Urinary bladder (tissue), 3 donors: ENCODE measurements at regions not wholly inside any gene's neighbourhood (a gene's known extent, or its start where the extent isn't known, plus 50 kb on each side); places are given as distances from the start of the nearest gene placed in this dataset.

Experiments used
- DNase-seq: peaks from one replicate; pipeline ENCODE4 v3.0.0-alpha.2; 2015; ENCODE audit errors: extremely low spot score
- H3K27ac ChIP-seq: one replicate; pipeline ENCODE4 v1.5.1; 2013; ENCODE audit warnings: low read depth, mild to moderate bottlenecking, moderate library complexity
- H3K36me3 ChIP-seq: one replicate; pipeline ENCODE4 v1.6.1; 2013; ENCODE audit warnings: mild to moderate bottlenecking, moderate library complexity; ENCODE audit not compliant: insufficient read depth
- H3K4me1 ChIP-seq: one replicate; pipeline ENCODE4 v1.6.1; 2013; ENCODE audit warnings: mild to moderate bottlenecking, moderate library complexity; ENCODE audit not compliant: insufficient read depth
- H3K4me3 ChIP-seq: one replicate; pipeline ENCODE4 v1.5.1; 2013; ENCODE audit warnings: low read depth, low read length
- WGBS: extraction: QIAGEN DNeasy Blood & Tissue Kit; methylation state at CpG from one replicate; pipeline ENCODE4 v1.1.7; 2013; 5-methylcytosine and 5-hydroxymethylcytosine counted together
- donor health status: healthy with polysubstance abuse.
- donor health status: healthy.

DNA sequence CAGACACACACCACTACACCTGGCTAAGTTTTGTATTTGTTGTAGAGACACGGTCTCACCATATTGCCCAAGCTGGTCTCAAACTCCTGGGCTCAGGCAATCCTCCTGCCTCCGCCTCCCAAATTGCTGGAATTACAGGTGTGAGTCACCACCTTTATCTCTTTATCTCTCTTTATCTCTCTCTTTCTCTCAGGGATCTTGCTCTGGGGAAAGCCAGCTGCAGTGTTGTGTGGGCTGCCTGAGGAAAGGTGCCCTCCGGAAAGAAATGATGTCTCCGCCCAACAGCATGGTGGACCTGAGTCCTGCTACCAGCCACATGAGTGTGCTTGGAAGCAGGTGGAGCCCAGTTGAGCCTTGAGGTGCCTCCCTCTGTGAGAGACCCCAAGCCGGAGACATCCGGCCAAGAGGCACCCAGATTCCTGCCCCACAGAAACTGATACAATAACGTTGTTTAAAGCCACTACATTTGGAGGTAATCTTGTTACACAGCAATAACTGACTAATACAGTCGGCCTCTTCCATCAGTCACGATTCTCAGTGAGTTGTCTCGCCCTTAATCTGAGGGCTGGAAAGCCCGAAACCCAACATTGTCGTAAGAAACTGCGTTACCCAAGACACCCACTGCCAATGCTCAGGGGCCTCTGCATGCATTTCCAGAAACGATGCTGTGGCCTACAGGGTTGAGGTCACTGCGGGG lies 68.0 kb upstream of the RPH3AL start:
- no peaks in the 10 kb centered on the region for H3K36me3 ChIP-seq
- H3K4me1 ChIP-seq, result no peaks in the 10 kb centered on the region
- H3K4me3 ChIP-seq, result no peak overlapping the region
- WGBS, result 92% methylated on average over 15 of the region's 15 CpGs
- DNase-seq, result no peak
- H3K27ac ChIP-seq, result no peak overlapping the region

DNA sequence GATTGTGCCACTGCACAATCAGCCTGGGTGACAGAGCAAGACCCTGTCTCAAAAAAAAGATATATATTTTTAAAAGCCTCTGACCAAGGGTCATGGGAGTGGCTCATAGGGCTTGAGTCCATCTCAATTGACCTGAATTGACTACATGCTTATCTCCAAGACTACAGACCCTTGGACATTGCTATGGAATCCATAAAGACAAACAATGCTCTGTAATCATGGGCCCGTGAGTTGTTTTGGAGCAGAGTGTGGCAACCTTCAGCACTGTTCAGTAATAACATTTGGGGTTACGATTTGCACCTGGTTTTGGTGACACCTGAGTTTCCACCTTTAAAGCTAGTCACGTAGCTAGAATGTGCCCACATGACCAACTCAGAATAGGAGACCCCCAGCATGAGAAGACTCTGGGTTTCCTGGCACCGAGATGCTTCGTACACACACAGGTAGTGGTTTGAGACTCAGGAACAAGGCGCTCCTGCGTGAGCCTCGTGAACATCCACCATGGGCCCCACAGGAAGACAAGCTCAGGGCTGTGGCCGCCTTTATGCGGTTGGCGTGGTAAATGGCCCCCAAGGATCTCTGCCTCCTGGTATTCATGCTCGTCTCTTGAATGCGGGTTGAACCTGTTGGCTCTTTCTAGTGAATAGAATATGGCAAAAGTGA lies 66.6 kb upstream of the RPH3AL start:
- Histone ChIP-seq H3K4me3 (no peak overlapping the region), H3K27ac (no peak overlapping the region), H3K36me3 (no peaks in the 10 kb centered on the region), H3K4me1 (no peaks in the 10 kb centered on the region)
- 86% methylated on average over 13 of the region's 13 CpGs for WGBS
- no peak for DNase-seq

DNA sequence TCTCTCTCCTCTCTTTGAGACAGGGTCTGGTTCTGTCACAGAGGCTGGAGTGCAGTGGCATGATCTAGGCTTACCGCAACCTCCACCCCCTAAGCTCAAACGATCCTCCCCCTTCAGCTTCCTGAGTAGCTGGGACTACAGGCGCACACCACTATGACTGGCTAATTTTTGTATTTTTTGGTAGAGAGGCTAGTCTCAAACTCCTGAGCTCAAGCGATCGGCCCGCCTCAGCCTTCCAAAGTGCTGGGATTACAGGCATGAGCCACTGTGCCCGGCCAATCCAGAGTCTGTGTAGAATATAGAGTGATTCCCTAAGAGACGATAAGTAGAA lies 65.8 kb upstream of the RPH3AL start:
- no peak for DNase-seq
- no peak overlapping the region for H3K4me3 ChIP-seq
- WGBS, result 77% methylated on average over 8 of the region's 8 CpGs
- H3K4me1 ChIP-seq, result no peaks in the 10 kb centered on the region
- no peaks in the 10 kb centered on the region for H3K36me3 ChIP-seq
- no peak overlapping the region for H3K27ac ChIP-seq

DNA sequence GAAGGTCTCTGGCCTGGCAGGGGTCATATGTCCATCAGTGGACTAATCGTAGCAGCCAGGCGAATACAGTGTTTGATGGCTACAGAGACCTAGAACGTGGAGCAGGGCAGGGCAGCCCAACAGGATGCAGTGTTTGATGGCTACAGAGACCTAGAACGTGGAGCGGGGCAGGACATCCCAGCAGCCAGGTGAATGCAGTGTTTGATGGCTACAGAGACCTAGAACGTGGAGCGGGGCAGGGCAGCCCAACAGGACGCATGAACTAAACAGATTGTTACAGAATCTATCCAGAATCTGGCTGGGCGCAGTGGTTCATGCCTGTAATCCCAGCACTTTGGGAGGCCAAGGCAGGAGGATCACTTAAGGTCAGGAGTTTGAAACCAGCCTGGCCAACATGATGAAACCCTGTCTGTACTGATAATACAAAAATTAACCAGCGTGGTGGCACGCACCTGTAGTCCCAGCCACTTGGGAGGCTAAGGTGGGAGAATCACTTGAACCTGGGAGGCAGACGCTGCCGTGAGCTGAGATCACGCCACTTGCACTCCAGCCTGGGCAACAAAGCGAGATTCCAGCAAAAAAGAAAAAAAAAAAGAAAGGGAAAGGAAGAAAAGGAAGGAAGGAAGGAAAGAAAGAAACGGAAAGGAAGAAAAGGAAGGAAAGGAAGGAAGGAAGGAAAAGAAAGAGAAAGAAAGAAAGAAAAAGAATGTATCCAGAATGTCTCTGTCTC lies 65.2 kb upstream of the RPH3AL start:
- H3K4me3 ChIP-seq, result no peak overlapping the region
- no peaks in the 10 kb centered on the region for H3K4me1 ChIP-seq
- no peaks in the 10 kb centered on the region for H3K36me3 ChIP-seq
- no peak for DNase-seq
- H3K27ac ChIP-seq, result no peak overlapping the region
- WGBS, result 93% methylated on average over 16 of the region's 16 CpGs

DNA sequence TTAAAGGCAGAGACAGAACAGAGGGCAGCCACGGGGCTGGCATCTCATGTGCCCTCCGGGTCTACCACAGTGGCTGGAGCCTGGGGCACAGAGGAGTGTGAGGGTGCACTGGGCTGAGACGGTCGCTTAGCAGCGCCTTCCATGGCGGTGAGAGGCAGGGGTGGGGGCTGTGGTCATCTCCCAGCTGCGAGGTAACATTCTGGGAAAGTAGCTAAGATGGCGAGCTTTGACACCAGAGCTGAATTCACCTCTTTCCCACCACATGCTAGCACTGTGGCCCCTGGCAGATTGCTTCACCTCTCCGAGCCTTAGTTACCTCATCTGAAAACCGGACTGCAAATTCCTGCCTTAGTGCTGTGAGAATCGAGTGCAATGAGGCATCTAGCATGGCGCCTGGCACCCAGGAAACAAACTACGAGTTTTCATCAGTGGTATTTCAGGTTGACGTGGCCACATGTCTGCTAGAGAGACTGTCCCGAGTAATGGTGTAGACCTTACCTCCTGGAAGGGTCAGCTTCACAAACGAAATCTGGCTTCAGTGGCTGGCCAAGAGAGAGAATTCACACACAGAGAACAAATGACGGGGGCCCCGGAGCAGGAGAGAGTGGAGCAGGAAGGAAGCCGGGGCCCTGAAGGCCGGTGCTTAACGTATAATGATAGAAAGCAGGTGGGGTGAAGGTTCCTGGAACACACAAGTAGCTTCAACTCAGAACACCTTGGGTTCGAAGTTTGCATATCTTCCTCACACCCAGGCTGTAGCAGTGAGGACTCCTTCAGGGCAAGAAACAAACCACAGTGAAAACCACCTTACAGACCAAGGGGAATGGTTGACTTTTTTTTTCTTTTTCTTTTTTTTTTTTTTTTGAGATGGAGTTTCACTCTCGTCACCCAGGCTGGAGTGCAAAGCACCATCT lies 63.9 kb upstream of the RPH3AL start:
- H3K4me3 ChIP-seq, result no peak overlapping the region
- no peak overlapping the region for H3K27ac ChIP-seq
- DNase-seq, result no peak
- WGBS, result 76% methylated on average over 23 of the region's 23 CpGs
- no peaks in the 10 kb centered on the region for H3K36me3 ChIP-seq
- H3K4me1 ChIP-seq, result no peaks in the 10 kb centered on the region

DNA sequence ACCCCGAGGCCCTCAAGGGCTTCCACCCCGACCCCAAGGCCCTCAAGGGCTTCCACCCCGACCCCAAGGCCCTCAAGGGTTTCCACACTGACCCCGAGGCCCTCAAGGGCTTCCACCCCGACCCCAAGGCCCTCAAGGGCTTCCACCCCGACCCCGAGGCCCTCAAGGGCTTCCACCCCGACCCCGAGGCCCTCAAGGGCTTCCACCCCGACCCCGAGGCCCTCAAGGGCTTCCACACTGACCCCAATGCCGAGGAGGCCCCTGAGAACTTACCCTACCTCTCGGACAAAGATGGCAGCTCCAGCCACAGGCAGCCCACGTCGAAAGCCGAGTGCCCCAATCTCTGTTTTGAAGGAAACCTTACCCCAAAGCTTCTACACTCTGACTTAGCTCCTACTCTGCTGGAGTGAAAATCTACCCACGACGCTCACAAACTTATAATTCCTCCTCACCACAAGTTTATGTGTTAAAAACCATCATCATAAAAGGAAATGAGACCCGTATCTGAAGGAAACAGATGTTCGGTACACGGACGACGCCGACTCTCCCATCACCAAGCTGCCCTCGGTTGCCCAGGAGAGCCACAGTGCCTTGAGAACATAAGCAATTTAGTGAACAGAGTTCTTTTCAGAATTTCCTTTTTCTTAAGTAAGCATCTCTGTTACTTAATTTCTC lies 61.2 kb upstream of the RPH3AL start:
- H3K4me3 ChIP-seq, result no peak overlapping the region
- H3K4me1 ChIP-seq, result no peaks in the 10 kb centered on the region
- WGBS, result 79% methylated on average over 25 of the region's 25 CpGs
- DNase-seq, result no peak
- no peak overlapping the region for H3K27ac ChIP-seq
- H3K36me3 ChIP-seq, result no peaks in the 10 kb centered on the region

DNA sequence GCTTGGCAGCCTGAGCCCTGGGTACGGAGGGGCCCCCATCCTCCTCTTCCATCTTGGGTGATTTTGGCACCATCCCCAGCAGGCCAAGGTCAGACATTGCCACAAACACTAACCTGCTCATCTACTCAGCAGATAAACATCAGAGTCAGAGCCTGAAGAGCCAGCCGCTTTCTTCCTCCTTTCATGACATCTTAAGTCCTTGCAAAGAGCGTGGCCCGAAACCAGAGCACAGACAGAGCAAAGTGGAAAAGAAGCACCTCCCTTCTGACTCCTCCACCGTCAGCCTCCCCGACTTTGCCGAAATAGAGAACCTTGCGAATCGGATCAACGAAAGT lies 60.4 kb upstream of the RPH3AL start:
- H3K4me1 ChIP-seq, result no peaks in the 10 kb centered on the region
- WGBS, result 86% methylated on average over 10 of the region's 10 CpGs
- no peaks in the 10 kb centered on the region for H3K36me3 ChIP-seq
- H3K4me3 ChIP-seq, result no peak overlapping the region
- H3K27ac ChIP-seq, result no peak overlapping the region
- no peak for DNase-seq

DNA sequence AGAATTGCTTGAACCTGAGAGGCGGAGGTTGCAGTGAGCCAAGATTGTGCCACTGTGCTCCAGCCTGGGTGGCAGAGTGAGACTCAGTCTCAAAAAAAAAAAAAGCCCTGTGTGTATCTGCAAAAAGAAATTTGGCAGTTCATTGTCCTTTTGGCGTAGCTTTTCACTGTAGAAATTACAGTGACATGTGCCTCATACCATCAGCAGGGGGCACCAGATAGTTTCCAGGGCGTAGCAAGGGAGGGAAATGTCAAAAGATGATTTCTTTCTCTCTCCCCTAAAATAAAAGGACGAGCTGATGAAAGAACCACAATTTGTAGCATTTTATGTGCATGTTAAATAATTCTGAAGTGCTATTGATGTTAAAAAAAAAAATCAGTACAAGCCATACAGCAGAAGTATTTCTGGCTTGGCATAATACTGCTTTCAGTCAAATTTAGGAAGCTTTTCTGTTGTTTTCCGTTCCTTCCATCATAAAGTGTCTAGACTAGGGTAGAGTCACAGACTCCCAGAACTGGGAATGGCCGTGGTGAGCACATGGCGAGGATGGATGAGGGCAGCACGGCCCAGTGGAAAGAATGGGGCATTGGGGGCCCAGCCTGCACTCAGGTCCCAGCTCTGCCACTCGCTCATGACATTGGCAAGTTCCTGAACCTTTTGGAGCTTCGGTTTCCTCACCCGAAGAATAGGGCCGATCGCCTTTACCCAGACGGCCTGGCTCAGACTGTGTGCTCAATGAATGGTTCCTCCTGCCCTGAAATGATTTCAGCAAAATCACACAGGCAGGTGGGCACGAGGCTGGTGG lies 59.8 kb upstream of the RPH3AL start:
- no peak for DNase-seq
- no peak overlapping the region for H3K4me3 ChIP-seq
- H3K4me1 ChIP-seq, result no peaks in the 10 kb centered on the region
- H3K36me3 ChIP-seq, result no peaks in the 10 kb centered on the region
- no peak overlapping the region for H3K27ac ChIP-seq
- 62% methylated on average over 15 of the region's 15 CpGs for WGBS

DNA sequence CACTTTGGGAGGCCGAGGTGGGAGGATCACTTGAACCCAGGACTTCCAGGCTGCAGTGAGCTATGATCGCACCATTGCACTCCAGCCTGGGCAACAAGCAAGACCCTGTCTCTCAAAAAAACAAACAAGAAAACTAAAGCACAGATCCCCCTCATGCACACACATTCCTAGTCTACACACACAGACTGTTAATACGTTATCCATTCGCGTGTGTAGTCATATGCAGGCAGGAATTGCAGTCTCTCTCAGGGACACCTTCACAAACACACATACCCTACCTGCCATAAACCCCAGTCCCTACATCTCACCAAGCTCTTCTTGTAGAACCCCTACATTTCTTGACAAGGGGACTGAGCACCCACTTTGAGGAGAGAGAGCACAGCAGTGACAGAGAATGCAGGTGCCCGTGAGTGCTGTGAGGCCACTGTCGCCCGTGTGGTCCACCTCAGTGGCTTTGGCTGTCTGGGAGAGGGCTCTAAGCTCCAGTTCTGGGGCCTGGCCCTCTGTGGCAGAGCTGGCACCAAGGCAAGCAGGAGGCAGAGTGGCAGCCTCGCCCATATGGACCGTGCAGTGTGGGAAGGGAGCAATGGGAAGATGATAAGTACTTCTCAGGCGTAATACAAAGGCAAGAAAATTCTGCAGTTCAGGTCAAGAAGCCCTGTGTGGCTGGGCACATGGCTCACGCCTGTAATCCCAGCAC lies 59.0 kb upstream of the RPH3AL start:
- no peaks in the 10 kb centered on the region for H3K36me3 ChIP-seq
- H3K4me1 ChIP-seq, result no peaks in the 10 kb centered on the region
- no peak for DNase-seq
- 84% methylated on average over 12 of the region's 12 CpGs for WGBS
- H3K27ac ChIP-seq, result no peak overlapping the region
- no peak overlapping the region for H3K4me3 ChIP-seq

DNA sequence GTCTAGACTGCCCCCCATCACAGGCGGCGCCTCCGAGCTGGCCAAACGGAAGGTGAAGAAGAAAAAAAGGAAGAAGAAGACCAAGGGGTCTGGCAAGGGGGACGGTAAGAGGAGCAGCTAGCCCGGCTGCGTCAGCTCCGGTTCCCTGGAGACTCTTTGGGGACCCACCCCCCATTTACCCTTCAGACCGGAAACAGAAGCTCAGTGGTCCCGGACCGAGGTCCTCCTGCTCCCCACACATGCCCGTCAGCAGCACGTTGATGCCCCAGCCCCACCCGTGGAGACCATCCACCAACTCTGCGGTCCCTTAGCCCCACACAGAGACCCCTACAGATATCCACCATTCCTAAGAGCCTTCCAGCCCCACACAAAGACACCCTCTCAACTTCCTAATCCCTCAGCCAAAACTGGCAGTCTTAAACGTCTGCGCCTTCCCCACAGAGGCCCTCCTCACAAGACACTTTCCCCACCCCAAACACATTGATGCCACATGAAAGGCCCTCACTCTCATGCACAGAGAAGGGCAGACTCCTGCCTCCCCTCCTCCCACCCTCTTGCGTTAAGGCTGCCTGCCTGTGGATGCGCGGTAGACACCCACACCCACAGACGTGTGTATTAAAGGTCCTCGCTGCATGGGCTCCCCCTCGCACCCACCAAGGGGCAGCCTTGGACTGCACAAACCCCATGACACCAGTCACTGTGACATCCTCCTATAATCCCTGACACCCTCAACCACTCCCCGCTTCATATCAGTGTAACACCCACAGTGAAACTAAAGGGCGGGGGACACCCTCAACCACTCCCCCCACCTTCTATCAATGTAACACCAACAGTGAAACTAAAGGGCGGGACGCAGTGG lies 58.2 kb upstream of the RPH3AL start:
- Histone ChIP-seq H3K4me3 (peak overlapping the region; percentile 80), H3K27ac (peak overlapping the region; percentile 53), H3K4me1 (no peaks in the 10 kb centered on the region), H3K36me3 (no peaks in the 10 kb centered on the region)
- DNase-seq, result no peak
- WGBS, result 13% methylated on average over 27 of the region's 27 CpGs

DNA sequence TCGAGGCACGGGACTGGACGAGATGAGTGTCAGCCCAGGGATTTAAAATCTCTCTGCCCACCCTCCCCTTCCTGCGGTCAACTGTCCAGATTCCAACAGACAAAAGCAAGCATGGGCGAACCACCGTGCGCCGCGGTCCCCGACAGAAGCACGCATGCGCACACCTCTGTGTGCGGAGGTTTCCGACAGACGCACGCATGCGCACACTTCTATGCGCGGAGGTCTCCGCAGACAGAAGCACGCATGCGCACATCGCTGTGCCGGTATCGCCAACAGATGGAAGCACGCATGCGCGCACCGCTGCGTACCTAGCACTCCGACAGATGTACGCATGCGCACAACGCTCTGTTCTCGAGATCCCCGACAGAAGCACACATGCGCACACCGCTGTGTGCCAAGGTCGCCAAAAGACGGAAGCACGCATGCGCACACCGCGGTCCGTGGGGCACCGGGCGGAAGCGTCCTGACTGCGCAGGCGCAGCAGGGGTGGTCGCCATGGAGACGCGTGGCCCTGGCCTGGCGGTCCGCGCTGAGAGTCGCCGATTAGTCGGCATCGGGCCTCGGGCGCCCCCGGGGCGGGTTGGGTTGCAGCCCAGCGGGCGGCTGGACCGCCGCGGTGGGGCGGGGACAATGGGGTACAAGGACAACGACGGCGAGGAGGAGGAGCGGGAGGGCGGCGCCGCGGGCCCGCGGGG lies 57.4 kb upstream of the RPH3AL start:
- Histone ChIP-seq H3K4me3 (peak overlapping the region; percentile 80), H3K27ac (peak overlapping the region; percentile 53), H3K36me3 (no peaks in the 10 kb centered on the region), H3K4me1 (no peaks in the 10 kb centered on the region)
- 4% methylated on average over 80 of the region's 80 CpGs for WGBS
- DNase-seq, result peak; percentile 96
